ENCODE measurements at regions not wholly inside any gene's neighbourhood (a gene's known extent, or its start where the extent isn't known, plus 50 kb on each side); places are given as distances from the start of the nearest gene placed in this dataset.
"Not testable (repeated sequence)": the region's sequence is repeated elsewhere in the genome, so short reads cannot be mapped to it uniquely, and the experiment has no call there.

DNA sequence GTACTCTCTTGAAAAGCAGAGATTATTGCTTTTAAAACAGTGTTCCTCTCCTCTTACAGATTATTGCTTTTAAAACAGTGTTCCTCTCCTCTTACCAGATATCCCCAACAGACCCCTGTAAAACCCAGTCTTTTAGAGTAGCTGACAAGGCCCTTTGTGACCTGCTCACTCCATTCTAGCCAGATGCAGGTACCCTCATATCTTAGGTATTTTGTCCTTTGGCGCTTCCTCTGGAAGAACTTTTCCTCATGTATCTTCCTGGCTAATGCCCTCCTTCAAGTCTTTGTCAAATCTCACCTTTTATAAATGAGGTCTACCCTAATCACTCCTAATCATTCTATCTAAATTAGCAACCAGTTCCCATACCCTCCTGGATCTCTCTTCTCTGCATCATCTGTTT lies 536.0 kb downstream of the BTBD3 start:
- no peak for FAIRE-seq
- no peak for DNase-seq (ENCODE audit: low spot score)

GRCh38 chr20:12455148-12455547 lies 537.5 kb downstream of the BTBD3 start:
- FAIRE-seq (no peak), DNase-seq (ENCODE audit: low spot score) (no peak)

- FAIRE-seq (no peak), DNase-seq (ENCODE audit: low spot score) (no peak)
Measured at GRCh38 chr20:12458241-12458640, 540.5 kb downstream of the BTBD3 start.

DNA sequence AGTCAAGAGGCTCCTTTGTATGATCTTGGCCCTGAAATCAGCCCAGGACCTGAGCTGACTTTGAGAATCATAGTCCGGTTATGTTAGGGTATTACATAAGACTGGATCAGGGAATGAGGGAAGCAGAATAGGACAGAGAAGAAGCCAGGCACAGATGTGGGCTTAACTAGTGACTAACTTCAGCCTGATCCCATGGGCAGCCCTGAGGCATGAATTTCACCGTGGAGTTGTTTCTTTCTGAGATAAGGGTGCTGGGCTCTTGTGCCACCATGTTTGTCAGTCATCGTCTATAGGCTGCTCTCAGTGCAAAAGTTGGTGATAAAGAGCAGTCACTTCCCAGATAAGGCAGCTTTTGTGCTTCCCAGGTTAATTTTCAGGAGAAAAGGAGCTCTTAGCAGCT lies 544.7 kb upstream of the SPTLC3 start:
- FAIRE-seq = no peak
- DNase-seq (ENCODE audit: low spot score) = no peak

GRCh38 chr20:12466915-12467314 lies 541.9 kb upstream of the SPTLC3 start:
- no peak for DNase-seq (ENCODE audit: low spot score)
- FAIRE-seq = no peak

DNA sequence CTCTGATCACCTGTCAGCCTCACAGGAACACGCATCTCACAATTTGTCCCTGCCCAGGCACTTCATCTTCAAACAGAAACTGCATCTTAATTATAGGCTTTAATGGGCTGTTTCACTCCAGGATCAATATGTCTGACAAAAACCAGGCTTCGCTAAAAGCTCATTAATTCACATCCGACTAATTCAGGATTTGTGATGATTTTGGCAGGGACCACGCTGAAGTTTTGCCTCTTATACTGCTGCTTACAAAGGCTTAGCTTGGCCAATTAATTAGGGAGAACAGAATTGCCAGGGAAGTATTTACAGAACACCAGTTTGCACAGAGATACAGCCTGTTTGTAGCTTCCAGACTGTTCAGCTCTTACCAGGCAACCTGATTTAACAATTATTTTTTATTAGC lies 541.0 kb upstream of the SPTLC3 start:
- no peak for FAIRE-seq
- DNase-seq (ENCODE audit: low spot score) = no peak

DNA sequence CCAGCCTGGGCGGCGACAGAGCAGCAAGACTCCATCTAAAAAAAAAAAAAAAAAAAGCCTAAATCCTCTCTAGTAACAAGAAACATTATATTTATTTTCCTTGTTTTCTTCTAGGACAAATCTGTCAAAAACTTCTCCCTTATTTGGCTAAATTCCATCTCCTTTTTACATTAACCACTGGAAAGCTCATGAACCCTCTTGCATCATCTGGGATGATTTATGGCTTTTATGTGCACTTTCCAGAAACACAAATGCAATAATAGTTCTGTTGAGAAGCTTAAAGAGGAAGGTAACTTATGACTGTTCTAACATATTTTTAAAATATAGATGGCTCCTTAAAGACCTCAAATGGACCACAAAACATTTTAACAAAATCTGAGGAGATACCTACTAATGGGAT lies 526.1 kb upstream of the SPTLC3 start:
- FAIRE-seq (no peak), DNase-seq (ENCODE audit: low spot score) (no peak)

GRCh38 chr20:12502443-12502842 lies 506.3 kb upstream of the SPTLC3 start:
- no peak for FAIRE-seq

GRCh38 chr20:12504779-12505178 lies 504.0 kb upstream of the SPTLC3 start:
- no peak for DNase-seq (ENCODE audit: low spot score)

More at GRCh38 chr20:12502443-12502842, 506.3 kb upstream of the SPTLC3 start:
- DNase-seq (ENCODE audit: low spot score) = no peak

DNA sequence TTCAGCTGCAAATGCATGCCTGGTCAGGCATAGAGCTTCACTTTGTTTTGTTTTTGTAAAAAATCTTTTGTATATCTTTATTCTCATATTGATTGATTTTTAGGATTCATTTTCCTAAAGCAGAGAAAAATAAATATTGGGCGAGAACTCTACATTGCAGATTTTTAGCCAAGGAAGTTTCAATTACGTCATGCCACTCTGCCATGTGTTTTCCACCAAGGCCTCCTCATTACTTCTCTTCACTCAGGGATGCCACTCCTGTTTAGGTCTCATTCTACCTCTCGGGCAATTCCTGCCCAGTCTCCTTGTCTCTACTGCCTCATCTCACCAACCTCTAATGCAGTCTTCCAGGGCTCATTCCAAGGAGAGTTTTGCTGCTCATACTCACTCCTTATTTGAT lies 497.3 kb upstream of the SPTLC3 start:
- DNase-seq (ENCODE audit: low spot score) = no peak
- no peak for FAIRE-seq

More at GRCh38 chr20:12504779-12505178, 504.0 kb upstream of the SPTLC3 start:
- FAIRE-seq = no peak

DNA sequence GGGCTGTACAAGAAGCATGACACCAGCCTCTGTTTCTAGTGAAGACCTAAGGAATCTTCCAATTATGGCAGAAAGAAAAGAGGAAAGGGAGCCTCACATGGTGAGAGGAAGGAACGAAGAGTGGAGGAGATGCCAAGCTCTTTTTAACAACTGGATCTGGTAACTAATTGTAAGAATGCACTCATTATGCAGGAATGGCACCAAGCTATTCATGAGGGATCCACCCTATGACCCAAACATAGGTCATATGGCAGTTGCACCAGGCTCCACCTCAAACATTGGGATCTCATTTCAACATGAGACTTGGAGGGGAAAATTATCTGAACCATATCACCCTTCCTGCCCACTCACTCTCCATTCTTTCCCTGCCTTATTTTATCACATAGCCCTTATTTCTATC lies 496.0 kb upstream of the SPTLC3 start:
- no peak for DNase-seq (ENCODE audit: low spot score)
- FAIRE-seq = no peak

DNA sequence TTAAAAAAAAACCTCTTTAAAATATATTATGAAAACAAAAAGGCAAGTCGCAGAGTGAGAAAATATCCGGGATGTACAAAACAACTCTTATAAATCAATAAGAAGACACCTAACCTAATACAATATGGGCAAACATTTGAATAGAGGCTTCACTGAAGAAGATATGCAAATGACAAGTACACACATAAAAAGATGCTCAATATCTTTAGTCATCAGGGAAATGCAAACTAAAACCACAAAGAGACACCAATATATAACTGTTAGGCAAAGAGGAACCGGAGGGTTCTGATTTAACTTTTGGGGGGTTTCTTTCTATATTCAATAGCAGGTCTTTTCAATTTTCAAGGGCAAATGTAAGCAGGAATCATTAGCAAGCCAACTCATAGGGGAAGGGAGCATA lies 480.7 kb upstream of the SPTLC3 start:
- FAIRE-seq = no peak
- no peak for DNase-seq (ENCODE audit: low spot score)

GRCh38 chr20:12528591-12529041 lies 480.2 kb upstream of the SPTLC3 start:
- no peak for FAIRE-seq
- DNase-seq (ENCODE audit: low spot score) = no peak

DNA sequence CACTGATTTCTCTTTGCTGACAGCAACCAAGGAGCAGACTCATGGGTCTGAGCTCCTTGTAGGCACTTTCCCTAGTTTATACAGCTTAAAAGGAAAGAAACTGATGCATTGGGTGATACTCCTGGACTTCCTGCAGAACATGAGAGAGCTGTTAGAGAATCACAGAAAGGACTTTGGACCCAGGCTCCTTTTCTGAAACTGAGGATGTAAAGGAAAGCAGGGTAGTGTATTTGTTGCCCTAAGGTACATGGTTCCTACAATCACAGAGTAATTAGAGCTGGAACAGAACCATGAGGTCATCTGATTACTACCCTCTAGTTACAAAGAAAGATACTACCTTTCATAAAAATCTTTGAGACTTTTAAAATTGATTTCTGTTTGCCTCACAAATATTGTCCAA lies 477.1 kb upstream of the SPTLC3 start:
- no peak for FAIRE-seq
- no peak for DNase-seq (ENCODE audit: low spot score)

- DNase-seq (ENCODE audit: low spot score) (no peak), FAIRE-seq (no peak)
Measured at GRCh38 chr20:12535316-12535715, 473.5 kb upstream of the SPTLC3 start.

DNA sequence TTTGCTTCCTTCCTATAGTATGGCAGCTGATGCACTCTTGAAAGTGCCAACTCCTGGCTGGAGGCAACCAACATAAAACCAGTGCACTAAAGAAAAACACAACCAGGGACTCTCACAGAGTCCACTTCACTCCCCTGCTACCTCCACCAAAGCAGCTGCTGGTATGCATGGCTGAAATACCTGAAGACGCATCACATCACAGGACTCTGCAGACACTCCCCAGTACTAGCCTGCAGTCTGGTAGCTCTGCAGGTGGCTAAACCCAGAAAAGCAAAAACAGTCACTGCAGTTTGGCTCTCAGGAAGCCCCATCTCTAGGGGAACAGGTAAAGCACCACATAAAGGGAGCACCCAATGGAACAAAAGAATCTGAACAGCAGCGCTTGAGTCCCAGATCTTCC lies 473.0 kb upstream of the SPTLC3 start:
- DNase-seq (ENCODE audit: low spot score) (no peak), FAIRE-seq (no peak)

- FAIRE-seq = no peak
- no peak for DNase-seq (ENCODE audit: low spot score)
Measured at GRCh38 chr20:12554426-12554825, 454.3 kb upstream of the SPTLC3 start.

DNA sequence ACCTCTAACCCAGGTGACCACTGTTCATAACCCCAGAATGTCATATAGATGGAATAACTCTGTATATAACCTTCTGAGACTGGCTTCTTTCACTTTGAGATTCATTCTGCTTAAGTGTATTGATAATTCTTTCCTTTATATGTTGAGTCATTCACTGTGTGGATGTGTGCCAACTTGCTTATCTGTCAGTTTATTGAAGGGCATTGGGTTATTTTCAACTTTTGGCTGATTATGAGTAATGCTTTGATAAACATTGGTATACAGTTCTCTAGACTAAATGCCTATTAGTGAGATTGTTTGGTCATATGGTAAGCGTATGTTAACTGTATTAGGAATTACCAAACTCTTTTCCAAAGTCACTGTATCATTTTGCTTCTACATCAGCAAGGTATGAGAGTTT lies 453.4 kb upstream of the SPTLC3 start:
- DNase-seq (ENCODE audit: low spot score) (no peak), FAIRE-seq (no peak)

- DNase-seq (ENCODE audit: low spot score); FAIRE-seq: not testable (repeated sequence)
Measured at GRCh38 chr20:12555849-12556248, 452.9 kb upstream of the SPTLC3 start.

DNA sequence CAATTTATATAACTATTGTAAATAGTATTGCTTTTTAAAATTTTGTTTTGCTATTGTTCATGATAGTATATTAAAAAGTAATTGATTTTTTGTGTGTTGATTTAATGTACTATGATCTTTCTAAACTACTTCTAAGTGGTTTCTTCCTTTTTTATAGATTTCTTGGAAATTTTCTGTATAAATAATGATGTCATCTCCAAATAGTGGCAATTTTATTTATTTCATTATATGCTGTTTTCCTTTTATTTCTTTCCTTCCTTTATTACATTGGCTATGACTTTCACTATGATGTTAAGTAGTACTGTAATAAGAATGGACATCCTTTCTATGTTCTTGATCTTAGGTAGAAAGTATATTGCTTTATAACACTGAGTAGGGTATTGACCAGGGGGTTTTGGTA lies 451.5 kb upstream of the SPTLC3 start:
- FAIRE-seq (no peak), DNase-seq (ENCODE audit: low spot score) (no peak)

DNA sequence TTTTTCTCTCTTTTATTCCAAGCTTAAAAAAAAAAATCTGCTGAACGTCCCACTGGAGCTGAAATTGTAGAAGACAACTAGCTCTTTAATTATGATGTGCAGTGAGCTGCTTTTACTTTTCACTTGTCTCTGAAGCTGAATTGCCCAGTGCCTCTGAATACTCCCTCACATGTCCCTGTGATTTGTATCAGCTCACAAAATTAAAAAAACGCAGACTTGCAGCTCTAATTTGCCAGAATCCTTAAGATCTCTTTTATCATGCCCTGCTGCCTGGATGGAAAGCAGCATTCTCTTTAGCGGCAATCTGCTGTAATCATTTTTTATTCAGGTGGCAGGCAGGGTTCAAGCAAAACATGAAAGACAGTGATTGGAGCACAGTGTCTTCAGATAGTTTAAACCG lies 443.8 kb upstream of the SPTLC3 start:
- no peak for FAIRE-seq
- no peak for DNase-seq (ENCODE audit: low spot score)

DNA sequence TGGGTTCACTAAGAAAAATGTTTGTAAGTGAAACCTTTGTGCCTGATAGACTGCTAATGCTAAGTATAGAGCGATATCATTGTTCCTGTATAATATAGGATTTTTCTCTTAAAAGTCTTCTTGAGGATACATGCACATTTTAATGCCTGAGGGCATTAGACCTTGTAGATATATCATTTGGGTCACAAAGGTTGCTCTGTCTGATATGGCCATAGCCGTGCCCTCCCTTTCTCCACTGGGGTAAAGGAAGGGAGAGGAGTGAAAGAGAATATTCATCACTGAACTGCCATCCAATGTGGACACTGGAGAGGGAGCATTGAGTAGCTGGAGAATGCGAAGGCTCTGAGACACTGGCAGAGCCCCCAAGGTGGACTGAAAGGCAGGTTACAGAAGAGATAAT lies 442.2 kb upstream of the SPTLC3 start:
- DNase-seq (ENCODE audit: low spot score) = no peak
- FAIRE-seq = no peak

GRCh38 chr20:12570371-12570770 lies 438.4 kb upstream of the SPTLC3 start:
- no peak for FAIRE-seq

GRCh38 chr20:12573442-12573841 lies 435.3 kb upstream of the SPTLC3 start:
- no peak for DNase-seq (ENCODE audit: low spot score)
- FAIRE-seq = no peak

More at GRCh38 chr20:12570371-12570770, 438.4 kb upstream of the SPTLC3 start:
- DNase-seq (ENCODE audit: low spot score) = peak; percentile 13

Data from RCC 7860 (cell line).